ENCODE measurements at regions not wholly inside any gene's neighbourhood (a gene's known extent, or its start where the extent isn't known, plus 50 kb on each side); places are given as distances from the start of the nearest gene placed in this dataset.
"Not testable (repeated sequence)": the region's sequence is repeated elsewhere in the genome, so short reads cannot be mapped to it uniquely, and the experiment has no call there.

DNA sequence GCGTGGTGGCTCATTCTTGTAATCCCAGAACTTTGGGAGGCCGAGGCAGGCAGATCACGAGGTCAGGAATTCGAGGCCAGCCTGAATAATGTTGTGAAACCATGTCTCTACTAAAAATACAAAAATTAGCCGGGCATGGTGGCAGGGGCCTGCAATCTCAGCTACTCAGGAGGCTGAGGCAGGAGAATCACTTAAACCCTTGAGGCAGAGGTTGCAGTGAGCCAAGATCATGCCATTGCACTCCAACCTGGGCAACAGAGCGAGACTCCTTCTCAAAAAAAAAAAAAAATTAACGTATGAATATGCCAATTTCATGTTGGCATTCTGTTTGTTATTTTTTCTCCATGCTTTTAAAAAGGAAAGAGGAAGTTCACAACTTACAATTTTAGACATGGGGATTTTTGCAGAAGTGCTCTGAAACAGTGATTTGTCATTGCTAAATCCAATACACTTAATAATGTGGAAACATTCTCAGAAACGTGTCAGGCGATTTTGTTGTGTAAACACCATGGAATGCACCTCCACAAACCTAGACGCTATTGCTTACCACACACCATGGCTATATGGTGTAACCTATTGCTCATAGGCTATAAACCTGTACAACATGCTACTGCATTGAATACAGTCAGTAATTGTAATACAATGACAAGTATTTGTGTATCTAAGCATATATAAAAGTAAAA lies 115.9 kb upstream of the PCDH20 start:
- no peak for DNase-seq (ENCODE audit: low spot score)
- TF ChIP-seq, protein P1, sequence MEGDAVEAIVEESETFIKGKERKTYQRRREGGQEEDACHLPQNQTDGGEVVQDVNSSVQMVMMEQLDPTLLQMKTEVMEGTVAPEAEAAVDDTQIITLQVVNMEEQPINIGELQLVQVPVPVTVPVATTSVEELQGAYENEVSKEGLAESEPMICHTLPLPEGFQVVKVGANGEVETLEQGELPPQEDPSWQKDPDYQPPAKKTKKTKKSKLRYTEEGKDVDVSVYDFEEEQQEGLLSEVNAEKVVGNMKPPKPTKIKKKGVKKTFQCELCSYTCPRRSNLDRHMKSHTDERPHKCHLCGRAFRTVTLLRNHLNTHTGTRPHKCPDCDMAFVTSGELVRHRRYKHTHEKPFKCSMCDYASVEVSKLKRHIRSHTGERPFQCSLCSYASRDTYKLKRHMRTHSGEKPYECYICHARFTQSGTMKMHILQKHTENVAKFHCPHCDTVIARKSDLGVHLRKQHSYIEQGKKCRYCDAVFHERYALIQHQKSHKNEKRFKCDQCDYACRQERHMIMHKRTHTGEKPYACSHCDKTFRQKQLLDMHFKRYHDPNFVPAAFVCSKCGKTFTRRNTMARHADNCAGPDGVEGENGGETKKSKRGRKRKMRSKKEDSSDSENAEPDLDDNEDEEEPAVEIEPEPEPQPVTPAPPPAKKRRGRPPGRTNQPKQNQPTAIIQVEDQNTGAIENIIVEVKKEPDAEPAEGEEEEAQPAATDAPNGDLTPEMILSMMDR (IDR thresholded peaks at IDR 0.05; ENCODE audit: extremely low read depth, missing control alignments), result no peak

DNA sequence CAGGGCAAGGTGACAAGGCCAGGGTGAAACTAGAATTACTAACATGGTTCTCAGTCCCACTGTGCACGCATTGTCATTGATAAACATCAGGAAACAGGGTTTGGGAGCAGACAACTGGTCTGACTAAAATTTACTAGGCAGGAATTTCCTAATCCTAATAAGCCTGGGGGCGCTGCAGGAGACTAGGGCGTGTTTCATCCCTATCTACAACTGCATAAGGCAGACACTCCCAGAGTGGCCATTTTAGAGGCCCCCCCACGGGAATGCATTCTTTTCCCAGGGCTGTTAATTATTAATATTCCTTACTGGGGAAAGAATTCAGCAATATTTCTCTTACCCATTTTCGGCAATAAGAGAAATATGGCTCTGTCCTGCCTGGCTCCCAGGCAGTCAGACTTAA lies 103.6 kb upstream of the PCDH20 start:
- DNase-seq (ENCODE audit: low spot score), result not testable (repeated sequence)

DNA sequence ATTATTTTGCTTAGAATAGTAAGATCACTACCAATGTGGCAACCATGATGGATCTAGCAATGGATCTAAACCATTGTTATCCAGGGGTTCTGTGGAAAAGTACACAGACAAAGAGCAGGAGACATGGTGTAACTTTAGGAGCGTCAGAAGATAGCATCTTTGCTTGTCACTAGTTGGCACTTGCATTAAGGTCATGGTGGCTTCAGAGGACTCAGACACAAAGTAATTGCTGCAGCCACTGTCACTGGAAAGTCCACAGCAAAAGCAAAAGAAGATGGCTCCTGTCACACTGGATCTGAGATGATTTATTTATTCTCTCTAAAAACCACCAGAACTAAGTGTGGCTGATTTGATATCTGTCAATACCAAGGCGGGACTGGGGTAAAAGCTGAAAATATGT lies 93.3 kb upstream of the PCDH20 start:
- no peak for DNase-seq (ENCODE audit: low spot score)
- TF ChIP-seq, protein P1 (IDR thresholded peaks at IDR 0.05; ENCODE audit: extremely low read depth, missing control alignments), result no peak

DNA sequence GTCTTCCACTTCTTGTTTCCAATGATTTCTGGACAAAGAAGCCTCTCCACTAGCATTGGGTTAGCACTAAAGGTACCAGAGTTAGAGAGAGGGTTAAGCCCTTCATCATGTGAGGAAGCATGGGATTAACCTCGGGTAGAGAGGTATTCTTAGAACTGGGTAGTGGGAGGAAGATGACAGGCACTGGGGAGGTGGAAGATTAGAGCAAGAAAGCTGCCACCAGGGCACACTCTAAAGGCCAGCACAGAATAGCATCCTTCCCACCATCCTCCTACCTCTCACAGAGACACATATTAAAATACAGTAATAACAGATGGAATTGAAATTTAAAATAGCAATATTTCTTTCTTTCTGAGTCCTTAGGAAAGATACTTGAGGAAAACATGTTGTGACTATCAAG lies 84.5 kb upstream of the PCDH20 start:
- TF ChIP-seq, protein P1 (IDR thresholded peaks at IDR 0.05; ENCODE audit: extremely low read depth, missing control alignments), result no peak
- no peak for DNase-seq (ENCODE audit: low spot score)

DNA sequence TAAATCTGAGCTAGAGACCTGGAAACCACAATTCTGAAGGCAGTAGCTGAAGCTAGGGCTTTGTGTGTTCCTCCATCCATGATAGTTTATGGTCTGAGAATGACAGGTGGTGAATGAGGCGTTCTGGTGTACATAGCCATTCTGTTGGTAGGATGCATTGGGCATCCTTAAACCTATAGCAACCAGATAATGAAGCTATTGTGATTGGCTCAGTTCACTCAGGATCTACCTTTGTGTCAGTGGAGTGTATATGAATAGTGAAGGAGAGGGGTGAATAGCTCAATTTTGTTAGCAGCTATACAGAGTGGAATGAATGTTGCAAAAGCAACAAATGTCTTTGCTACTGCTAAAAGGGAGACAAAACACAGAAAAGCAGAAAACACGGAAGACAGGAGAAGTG lies 80.0 kb upstream of the PCDH20 start:
- TF ChIP-seq, protein P1 (IDR thresholded peaks at IDR 0.05; ENCODE audit: extremely low read depth, missing control alignments), result no peak
- no peak for DNase-seq (ENCODE audit: low spot score)

DNA sequence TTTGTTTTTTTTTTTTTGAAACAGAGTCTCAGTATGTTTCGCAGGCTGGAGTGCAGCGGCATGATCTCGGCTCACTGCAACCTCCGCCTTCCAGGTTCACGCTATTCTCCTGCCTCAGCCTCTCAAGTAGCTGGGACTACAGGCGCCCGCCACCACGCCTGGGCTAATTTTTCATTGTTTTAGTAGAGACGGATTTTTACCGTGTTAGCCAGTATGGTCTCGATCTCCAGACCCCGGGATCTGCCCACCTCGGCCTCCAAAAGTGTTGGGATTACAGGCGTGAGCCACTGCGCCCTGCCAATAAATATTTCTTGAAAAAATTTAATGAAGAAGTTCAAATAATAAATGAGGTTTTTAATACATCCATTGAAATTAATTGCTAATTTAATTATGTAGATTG lies 77.9 kb upstream of the PCDH20 start:
- DNase-seq (ENCODE audit: low spot score), result not testable (repeated sequence)

DNA sequence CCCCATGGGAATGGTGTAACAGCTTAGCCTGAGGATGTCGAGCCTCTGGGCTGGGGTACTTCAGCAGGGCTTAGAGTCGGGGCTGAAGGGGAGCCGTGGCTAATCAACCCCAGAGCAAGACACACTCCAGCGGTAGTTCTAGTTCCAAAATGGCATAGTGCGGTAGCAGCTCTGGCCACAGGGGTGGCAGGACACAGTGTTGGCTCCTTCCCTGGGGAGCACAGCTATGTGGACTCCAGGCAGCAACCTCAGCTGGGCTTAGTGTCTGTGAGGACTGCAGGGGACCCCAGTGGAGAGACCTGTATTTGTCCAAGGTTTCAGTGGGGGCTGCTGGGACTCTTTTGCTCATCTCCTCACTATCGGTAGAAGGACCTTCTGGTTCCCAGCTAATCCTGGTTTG lies 70.8 kb upstream of the PCDH20 start:
- DNase-seq (ENCODE audit: low spot score), result no peak
- TF ChIP-seq, protein P1 (IDR thresholded peaks at IDR 0.05; ENCODE audit: extremely low read depth, missing control alignments), result no peak

DNA sequence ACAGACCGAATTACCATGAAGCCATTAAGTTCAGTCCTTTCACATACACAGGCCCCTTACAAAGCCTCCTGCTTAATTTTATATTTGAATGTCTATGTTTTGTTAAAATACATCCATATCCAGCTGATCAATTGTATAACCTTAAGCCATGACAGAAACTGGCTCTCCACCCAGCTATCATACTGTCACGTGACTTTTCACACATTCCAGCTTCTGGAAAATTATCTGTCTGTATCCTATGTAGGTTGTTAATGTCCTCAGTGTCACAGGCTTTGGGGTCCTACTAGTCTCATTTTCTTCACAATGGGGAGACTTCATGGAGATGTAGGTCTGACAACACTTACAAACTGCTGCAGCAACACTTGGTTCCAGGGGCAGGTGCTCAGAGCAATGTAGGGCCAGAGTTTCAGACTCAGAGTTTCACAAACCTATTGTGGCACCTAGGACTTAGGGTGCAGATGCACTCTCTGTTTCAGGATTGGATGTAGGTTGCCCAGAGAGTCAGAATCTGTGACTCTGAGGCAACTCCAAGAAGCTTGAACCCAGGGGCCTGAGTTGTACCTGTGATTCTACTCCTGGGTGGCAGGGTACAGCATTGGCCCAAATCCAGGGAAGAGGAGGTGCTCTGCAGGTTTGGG lies 69.6 kb upstream of the PCDH20 start:
- TF ChIP-seq, protein P1 (IDR thresholded peaks at IDR 0.05; ENCODE audit: extremely low read depth, missing control alignments), result no peak
- DNase-seq (ENCODE audit: low spot score), result no peak
